Breast epithelium (tissue), 3 donors: ENCODE measurements at regions not wholly inside any gene's neighbourhood (a gene's known extent, or its start where the extent isn't known, plus 50 kb on each side); places are given as distances from the start of the nearest gene placed in this dataset.

Source experiments
- CTCF ChIP-seq, 3 donors: fragments of 450-650 bp; IDR thresholded peaks; one replicate each; pipeline ENCODE4 v1.5.1; 2016 to 2017; ENCODE audit warnings: antibody characterized with exemption in 3 of 3, mild to moderate bottlenecking in 3 of 3, moderate library complexity in 3 of 3
- POLR2A ChIP-seq: fragments of 450-650 bp; IDR thresholded peaks from one replicate; pipeline ENCODE4 v1.6.1; 2016; ENCODE audit warnings: antibody characterized with exemption, mild to moderate bottlenecking, moderate library complexity
- POLR2AphosphoS5 ChIP-seq, 3 donors: sonication (generic); formaldehyde crosslinking; IDR thresholded peaks; one replicate each; pipeline ENCODE4 v1.6.1; 2017; ENCODE audit warnings: antibody characterized with exemption in 3 of 3

DNA sequence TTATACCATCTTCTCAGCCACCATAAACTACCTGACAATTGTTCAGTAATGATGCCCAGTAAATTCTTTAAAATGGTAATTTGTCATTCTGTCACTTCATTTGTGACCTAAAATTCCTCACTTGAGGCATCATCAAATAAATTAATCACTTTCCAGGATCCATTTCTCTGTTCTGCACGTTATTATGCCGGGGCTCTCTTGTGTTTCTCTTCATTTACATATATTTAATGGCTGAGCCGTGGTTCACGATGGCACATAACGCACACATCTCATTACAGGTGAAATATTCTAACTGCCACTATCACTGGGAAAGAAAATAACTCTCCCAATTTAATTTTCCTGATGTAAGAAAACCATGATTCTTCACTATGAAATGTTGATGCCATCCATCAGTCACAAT is 529.6 kb downstream of the NR4A2 start:
- TF ChIP-seq CTCF (IDR thresholded peaks at IDR 0.05) (no peak), POLR2A (no peak), POLR2AphosphoS5 (IDR thresholded peaks at IDR 0.05) (no peak)
